ENCODE measurements at regions not wholly inside any gene's neighbourhood (a gene's known extent, or its start where the extent isn't known, plus 50 kb on each side); places are given as distances from the start of the nearest gene placed in this dataset.

DNA sequence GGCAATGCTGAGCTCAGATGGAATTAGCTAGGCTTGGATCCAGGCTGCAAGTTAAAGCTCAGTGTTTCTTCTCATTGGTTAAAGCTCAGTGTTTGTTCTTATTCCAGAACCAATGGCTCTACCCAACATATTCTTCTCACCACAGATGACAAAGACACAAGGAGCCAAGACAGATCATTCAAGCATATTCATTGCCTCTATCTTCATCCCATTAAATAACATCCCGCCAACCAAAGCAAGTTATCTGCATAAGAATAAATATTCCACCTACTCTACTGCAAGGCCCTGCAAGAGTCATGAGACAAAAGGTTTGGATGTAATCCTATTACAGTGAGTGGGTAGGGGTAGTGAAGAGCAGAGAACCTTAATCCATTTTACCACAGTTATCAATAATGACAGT is 766.5 kb downstream of the C4orf33 start:
- in situ Hi-C loops (cut with HindIII; ENCODE audit: low pct_ligation_motif_present, low sequenced_read_pairs), result no loop called here
- TF ChIP-seq, protein P1, sequence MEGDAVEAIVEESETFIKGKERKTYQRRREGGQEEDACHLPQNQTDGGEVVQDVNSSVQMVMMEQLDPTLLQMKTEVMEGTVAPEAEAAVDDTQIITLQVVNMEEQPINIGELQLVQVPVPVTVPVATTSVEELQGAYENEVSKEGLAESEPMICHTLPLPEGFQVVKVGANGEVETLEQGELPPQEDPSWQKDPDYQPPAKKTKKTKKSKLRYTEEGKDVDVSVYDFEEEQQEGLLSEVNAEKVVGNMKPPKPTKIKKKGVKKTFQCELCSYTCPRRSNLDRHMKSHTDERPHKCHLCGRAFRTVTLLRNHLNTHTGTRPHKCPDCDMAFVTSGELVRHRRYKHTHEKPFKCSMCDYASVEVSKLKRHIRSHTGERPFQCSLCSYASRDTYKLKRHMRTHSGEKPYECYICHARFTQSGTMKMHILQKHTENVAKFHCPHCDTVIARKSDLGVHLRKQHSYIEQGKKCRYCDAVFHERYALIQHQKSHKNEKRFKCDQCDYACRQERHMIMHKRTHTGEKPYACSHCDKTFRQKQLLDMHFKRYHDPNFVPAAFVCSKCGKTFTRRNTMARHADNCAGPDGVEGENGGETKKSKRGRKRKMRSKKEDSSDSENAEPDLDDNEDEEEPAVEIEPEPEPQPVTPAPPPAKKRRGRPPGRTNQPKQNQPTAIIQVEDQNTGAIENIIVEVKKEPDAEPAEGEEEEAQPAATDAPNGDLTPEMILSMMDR (IDR thresholded peaks at IDR 0.05; ENCODE audit: low read depth, low read length, missing control alignments), result no peak
- H3K36me3 ChIP-seq (replicated peaks), result no peaks in the 10 kb centered on the region
- no peak overlapping the region for H3K4me3 ChIP-seq (ENCODE audit: low read depth, low read length)
- no peak for DNase-seq
- no peak overlapping the region for H3K27ac ChIP-seq
- H3K27me3 ChIP-seq (replicated peaks), result no peaks in the 10 kb centered on the region

DNA sequence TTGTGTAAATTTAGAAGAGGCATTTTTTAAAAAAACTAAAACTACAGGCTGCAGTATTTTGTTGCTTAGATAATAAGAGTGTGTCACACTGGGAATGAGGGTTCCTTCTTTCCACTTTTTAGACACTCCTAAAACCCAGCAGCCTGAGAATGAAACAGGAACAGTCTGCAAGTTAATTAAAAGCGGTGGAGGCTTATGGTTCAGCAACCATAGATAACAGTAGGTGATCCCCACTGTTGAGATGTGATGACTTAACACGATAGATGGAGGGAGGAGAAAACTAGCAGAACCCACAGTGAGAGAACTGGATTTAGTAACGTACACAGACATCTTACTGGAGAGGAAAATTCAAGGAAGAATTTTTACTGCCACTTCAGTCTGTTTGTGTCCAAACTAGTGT is 767.3 kb downstream of the C4orf33 start:
- Histone ChIP-seq H3K4me3 (ENCODE audit: low read depth, low read length) (no peak overlapping the region), H3K27me3 (replicated peaks) (no peaks in the 10 kb centered on the region), H3K36me3 (replicated peaks) (no peaks in the 10 kb centered on the region), H3K27ac (no peak overlapping the region)
- in situ Hi-C loops (cut with HindIII; ENCODE audit: low pct_ligation_motif_present, low sequenced_read_pairs), result no loop called here
- no peak for DNase-seq
- TF ChIP-seq, protein P1 (IDR thresholded peaks at IDR 0.05; ENCODE audit: low read depth, low read length, missing control alignments), result no peak

DNA sequence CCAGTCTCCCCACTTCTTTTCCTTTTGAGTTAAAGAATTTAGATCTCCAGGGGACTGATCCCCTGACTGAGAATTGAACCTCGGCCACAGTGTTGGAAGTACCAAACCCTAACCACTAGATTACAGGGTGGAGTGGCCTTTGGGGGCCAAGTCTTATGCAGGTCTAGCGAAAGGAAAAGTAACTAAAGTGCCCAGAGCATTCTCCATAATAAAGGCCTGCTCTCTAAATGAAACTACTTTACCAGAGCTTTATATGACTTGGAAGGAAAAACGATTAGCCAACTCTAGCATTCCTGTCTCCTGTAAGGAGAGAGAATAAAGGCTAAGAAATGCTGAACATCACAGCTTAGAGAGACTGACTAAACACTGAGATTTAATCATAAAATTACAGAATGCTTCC is 788.0 kb downstream of the C4orf33 start:
- no peaks in the 10 kb centered on the region for H3K27me3 ChIP-seq (replicated peaks)
- in situ Hi-C loops (cut with HindIII; ENCODE audit: low pct_ligation_motif_present, low sequenced_read_pairs), result no loop called here

GRCh38 chr4:129897111-129897510 is 801.2 kb downstream of the C4orf33 start:
- H3K4me3 ChIP-seq (ENCODE audit: low read depth, low read length), result no peak overlapping the region
- no peaks in the 10 kb centered on the region for H3K36me3 ChIP-seq (replicated peaks)
- TF ChIP-seq, protein P1 (IDR thresholded peaks at IDR 0.05; ENCODE audit: low read depth, low read length, missing control alignments), result no peak
- no peak overlapping the region for H3K27ac ChIP-seq
- in situ Hi-C loops (cut with HindIII; ENCODE audit: low pct_ligation_motif_present, low sequenced_read_pairs), result no loop called here
- H3K27me3 ChIP-seq (replicated peaks), result no peaks in the 10 kb centered on the region
- DNase-seq, result no peak

More for the DNA sequence above, 788.0 kb downstream of the C4orf33 start:
- Histone ChIP-seq H3K4me3 (ENCODE audit: low read depth, low read length) (no peak overlapping the region), H3K36me3 (replicated peaks) (no peaks in the 10 kb centered on the region), H3K27ac (no peak overlapping the region)
- DNase-seq, result no peak
- TF ChIP-seq, protein P1 (IDR thresholded peaks at IDR 0.05; ENCODE audit: low read depth, low read length, missing control alignments), result no peak

DNA sequence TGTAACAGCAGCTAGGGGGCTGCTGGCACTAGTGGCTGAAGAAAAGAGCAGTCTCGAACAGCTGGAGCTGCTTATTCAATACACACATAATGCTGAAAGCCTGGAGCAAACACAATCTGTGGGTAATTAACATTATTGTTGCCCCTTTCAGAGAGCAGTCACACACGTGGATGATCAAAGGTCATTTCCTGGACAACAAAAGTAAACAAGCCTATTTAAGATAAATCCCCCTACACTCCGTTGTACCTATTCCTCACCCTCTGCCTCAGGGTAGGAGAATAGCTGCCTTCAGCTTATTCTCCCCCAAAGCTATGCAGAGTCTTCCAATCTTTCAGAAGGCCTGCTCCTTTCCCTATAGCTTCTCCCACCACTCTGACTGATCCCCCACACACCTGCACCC is 803.9 kb downstream of the C4orf33 start:
- no peak overlapping the region for H3K27ac ChIP-seq
- H3K4me3 ChIP-seq (ENCODE audit: low read depth, low read length), result no peak overlapping the region
- H3K27me3 ChIP-seq (replicated peaks), result no peaks in the 10 kb centered on the region
- no peaks in the 10 kb centered on the region for H3K36me3 ChIP-seq (replicated peaks)
- in situ Hi-C loops (cut with HindIII; ENCODE audit: low pct_ligation_motif_present, low sequenced_read_pairs), result no loop called here
- DNase-seq, result no peak
- TF ChIP-seq, protein P1 (IDR thresholded peaks at IDR 0.05; ENCODE audit: low read depth, low read length, missing control alignments), result no peak

GRCh38 chr4:129900430-129900953 is 804.5 kb downstream of the C4orf33 start:
- DNase-seq, result no peak
- H3K4me3 ChIP-seq (ENCODE audit: low read depth, low read length), result no peak overlapping the region
- TF ChIP-seq, protein P1 (IDR thresholded peaks at IDR 0.05; ENCODE audit: low read depth, low read length, missing control alignments), result no peak
- in situ Hi-C loops (cut with HindIII; ENCODE audit: low pct_ligation_motif_present, low sequenced_read_pairs), result no loop called here
- no peaks in the 10 kb centered on the region for H3K36me3 ChIP-seq (replicated peaks)
- no peaks in the 10 kb centered on the region for H3K27me3 ChIP-seq (replicated peaks)
- H3K27ac ChIP-seq, result no peak overlapping the region

All from brain microvascular endothelial cell (primary cell).